ENCODE measurements at regions not wholly inside any gene's neighbourhood (a gene's known extent, or its start where the extent isn't known, plus 50 kb on each side); places are given as distances from the start of the nearest gene placed in this dataset.
"Not testable (repeated sequence)": the region's sequence is repeated elsewhere in the genome, so short reads cannot be mapped to it uniquely, and the experiment has no call there.

- DNase-seq = no peak
These were observed 611.4 kb upstream of the GHITM start for GRCh38 chr10:83527934-83528333.

DNA sequence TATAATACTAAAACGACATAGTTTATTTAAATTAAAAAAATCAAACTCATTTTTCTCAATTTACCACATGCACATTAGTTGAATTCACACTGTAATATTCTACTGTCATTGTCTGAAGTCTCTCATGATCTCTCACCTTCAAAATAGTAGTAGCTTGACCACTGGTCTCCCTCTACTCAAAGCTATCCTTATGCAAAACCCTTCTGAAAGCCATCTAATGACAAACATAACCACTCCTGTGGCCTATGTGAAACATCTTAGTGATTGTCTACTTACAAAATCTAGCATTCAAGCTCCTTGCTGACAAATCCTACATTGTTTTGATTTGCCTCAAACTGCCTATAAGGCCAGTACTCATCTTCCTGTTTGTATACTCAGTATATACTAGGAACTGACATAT is 606.0 kb upstream of the GHITM start:
- no peak for DNase-seq

DNA sequence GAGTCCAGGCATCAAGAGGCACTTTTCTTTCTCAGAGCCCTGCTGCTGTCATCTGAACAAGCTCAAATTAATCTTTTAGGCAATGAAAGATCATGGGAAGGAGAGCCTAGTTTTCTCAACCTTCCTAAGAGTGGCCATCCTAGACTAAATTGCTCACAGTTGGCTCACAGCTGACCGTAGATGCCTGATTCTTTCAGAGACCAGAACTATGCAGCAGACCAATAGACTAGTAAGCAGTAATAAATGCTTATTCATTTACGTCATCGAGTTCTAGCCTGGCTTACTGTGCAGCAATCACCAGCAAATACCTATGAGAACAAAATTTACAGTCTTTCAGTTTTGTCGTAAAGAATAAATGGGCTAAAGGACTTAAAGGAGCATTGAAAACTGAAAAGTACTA is 602.9 kb upstream of the GHITM start:
- DNase-seq = no peak

- DNase-seq = no peak
These were observed 601.3 kb upstream of the GHITM start for GRCh38 chr10:83538047-83538446.

GRCh38 chr10:83539528-83540308 is 599.6 kb upstream of the GHITM start:
- DNase-seq = no peak

- no peak for DNase-seq
These were observed 598.3 kb upstream of the GHITM start for GRCh38 chr10:83541046-83541445.

DNA sequence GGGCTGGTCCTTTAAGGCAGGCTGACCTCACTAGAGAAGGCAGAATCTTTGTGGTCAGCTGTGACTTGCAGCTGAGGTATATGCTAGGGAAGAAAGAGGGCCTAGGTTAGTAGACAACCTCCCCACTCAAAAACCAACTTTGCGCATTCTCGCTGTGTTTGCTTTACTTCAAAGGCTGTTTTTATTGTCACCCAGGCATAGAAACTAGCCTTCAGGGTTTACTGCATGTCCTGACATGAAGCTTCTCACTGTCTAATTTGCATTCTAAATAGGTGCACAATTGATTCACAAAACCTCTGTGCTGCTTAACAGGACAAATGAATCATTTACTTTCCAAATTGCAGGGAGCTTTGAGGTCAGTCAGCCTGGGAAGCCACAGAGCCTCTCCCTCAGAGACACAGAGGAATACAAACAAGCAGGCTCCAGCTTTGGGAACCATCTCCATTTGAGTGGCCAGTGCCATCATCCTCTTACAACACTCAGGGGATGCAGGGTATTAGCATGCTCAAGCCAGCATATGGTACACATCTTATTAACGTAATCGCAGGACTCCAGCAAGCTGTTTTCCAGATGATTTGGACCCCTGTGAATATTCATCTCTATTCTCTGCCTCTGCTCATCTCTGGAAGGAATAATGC is 596.4 kb upstream of the GHITM start:
- no peak for DNase-seq

DNA sequence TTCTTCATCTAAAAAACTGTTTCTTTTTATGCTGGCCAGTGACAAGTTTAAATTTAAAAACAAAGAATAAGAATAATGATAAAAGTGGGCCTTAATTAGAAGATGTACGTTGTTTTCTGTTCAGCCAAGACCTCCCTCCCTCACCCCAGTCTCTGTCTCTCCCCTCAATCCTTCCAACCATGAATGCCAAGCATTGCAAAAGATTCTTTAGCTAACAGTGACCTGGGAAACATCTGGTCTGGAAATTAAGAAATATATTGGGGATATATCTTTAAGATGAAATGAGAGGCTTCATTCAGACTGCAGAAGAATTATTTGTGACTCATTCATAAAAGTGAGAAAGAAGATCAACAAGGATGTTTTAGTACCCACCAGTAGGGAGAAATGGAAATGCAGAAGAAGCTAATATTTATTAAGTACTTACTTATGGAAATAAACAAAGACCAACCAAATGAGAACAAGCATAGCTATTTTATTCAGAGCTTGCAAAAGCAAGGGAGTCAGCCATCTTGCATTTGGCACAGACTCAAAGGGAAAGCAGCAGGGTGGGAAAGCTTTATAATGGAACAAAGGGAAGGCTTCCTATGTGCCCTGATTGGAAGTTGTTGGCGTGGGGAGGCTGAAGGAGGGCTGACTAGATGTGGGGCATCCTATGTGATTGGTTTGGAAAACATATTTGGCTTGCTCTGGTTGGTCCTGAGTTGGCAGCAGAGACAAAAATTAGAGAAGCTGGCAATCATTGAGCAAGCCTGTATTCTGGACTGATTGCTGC is 595.4 kb upstream of the GHITM start:
- DNase-seq = no peak

GRCh38 chr10:83545901-83546391 is 593.4 kb upstream of the GHITM start:
- no peak for DNase-seq

GRCh38 chr10:83551190-83551589 is 588.1 kb upstream of the GHITM start:
- DNase-seq = not testable (repeated sequence)

- DNase-seq = no peak
These were observed 585.9 kb upstream of the GHITM start for GRCh38 chr10:83553366-83553765.

- DNase-seq = no peak
These were observed 584.0 kb upstream of the GHITM start for GRCh38 chr10:83555264-83555663.

GRCh38 chr10:83562381-83562780 is 576.9 kb upstream of the GHITM start:
- no peak for DNase-seq

DNA sequence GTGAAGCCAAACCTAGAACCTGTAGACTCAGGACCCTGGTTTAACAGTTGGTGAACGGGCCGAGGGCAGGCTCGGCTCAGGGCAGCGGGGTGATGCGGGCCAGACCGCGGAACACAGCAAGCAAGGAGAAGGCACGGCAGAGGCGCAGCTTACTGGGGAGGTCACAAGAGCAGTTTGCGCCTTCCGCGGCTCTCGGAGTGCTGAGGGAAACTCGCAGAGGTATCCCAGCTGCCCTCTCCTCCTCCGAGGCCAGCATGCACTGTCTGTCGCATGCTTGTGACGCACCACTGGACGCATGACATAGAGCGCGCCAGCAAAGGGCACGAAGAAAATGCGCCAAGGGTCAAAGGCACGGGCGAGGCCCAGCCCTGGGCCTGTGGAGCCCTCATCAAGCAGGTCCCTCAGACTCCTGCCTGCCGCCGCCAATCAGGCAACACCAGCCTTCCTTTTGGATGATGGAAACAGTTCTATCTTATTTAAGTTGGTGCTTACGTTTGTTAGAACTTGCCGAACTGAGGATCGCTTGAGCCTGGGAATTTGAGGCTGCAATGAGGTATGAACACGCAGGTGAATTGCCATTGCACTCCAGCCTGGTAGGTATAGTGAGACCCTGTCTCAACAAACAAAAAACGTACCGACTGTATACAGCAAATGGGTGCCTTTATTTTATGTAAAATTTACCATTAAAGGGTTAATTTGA is 574.3 kb upstream of the GHITM start:
- no peak for DNase-seq

DNA sequence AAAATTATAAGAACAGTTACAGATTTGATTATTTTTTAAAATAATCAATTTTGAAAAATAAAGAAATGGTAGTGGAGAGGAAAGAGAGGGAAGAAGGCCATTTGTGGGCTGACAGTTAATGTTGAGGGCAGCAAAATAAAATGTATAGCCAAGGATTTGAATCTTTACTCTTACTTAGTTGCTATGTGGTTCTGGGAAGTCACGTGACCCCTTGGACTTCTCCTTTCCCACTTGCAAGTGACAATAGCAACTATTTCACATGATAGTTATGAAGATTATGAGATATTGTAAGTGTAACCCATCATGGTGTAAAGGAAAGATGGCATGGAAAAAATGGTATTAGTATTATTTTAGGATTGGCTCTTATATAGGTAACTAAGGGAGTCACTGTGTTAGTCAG is 567.3 kb upstream of the GHITM start:
- DNase-seq = no peak

GRCh38 chr10:83574770-83575169 is 564.5 kb upstream of the GHITM start:
- DNase-seq = no peak

DNA sequence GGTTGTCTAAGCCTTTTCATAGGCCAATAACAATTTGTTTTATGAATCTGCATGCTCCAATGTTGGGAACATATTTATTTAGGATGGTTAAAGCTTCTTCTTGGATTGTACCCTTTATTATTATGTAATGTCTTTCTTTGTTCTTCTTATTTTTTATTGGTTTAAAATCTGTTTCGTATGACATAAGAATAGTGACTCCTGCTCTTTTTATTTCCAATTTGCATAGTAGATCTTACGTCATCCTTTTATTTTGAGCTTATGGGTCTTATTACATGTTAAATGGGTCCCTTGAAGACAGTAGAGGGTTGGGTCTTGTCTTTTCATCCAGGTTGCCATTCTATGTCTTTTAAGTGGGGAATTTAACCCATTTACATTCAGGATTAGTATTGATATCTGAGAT is 561.9 kb upstream of the GHITM start:
- DNase-seq = no peak

- DNase-seq = no peak
These were observed 558.8 kb upstream of the GHITM start for GRCh38 chr10:83580373-83581012.

DNA sequence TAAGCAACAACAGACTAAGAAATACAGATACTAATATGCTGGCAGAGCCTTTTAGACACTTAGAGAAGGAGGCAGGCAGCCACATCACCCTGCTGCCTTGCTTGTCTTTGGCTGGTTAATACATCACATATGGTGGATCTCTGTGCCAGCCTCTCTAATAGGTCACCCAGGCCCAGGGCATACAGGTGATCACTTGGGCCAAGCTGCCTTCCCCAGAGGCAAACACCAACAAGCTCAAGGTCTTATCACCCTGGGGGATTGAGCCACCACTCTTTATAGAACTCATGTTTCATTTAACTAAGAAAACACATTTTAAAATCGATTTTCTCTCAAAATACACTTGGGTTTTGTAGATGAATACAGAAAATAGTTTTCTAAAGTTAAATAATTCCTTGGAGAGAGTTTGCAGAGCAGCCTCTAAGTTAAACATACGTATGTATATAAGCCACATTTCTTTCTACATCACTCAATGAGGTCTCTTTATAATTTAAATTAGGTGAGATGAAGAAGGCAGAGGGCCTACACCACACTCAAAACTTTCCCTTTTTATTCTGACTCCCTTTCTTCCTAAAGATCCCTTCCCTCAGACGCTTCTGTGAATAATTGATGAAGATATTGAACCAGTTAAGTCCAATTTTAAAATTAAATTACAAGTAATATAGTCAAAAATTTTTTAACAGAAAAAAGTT is 556.8 kb upstream of the GHITM start:
- DNase-seq = no peak

GRCh38 chr10:83585686-83586085 is 553.6 kb upstream of the GHITM start:
- DNase-seq = no peak

DNA sequence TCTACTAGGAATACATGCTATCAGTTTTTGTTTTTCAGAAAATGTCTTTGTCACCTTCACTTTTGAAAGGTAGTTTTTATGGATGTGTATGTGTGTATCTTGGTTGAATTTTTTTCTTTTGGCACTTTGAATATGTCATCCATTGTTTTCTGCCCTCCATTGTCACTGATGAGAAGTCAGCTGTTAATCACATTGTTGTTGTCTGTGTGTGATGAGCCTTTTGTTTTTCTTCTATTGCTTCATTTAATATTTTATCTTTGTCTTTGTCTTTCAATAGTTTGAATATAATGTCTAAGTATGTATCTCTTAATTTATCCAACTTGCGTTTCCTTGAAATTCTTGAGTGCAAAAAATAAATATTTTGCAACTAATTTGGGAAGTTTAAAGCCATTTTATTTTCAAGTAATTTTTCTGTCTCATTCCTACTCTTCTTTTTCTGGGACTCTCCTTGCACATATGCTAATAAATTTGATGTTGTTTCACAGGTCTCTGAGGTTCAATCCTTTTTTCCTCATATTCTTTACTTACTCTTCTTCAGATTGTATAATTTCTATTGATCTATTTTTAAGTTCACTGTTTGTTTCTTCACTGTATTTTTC is 546.9 kb upstream of the GHITM start:
- no peak for DNase-seq

DNA sequence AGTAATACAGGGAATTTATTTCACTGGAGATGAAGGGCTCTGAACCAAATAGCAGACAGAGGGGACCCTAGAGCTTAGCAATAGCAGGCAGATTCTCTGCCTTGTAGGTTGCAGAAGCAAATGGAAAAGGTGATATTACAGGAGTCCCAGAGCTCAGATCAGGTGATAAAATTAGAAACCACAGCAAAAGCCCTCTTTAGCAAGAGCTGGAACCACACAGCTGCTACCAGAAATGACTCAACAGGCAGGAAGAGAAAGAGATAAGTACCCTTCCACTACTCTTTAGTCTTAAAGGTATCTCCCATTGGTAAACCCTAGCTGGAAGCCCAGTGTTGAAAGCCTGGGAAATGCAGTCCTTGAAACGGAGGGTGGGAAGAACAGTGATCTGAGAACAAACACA is 535.6 kb upstream of the GHITM start:
- DNase-seq = no peak

Measured in stimulated activated CD8-positive, alpha-beta memory T cell treated with anti-CD3 and anti-CD28 coated beads, Interleukin-4, amount 100 ng/mL, for 48 hours (primary cell).